ENCODE measurements at regions not wholly inside any gene's neighbourhood (a gene's known extent, or its start where the extent isn't known, plus 50 kb on each side); places are given as distances from the start of the nearest gene placed in this dataset.

- TF ChIP-seq GZF1 (CRISPR knock-in tag; IDR thresholded peaks at IDR 0.05) (no peak), CHD4 (IDR thresholded peaks at IDR 0.05; ENCODE audit: borderline replicate concordance, low read length) (no peak), MXI1 (IDR thresholded peaks at IDR 0.05; ENCODE audit: borderline replicate concordance, low read depth, low read length) (no peak), CEBPZ (IDR thresholded peaks at IDR 0.05; ENCODE audit: low read length) (no peak), TOE1 (CRISPR knock-in tag; IDR thresholded peaks at IDR 0.05) (no peak)
Measured at GRCh38 chr4:18391354-18391728, 369.8 kb upstream of the LCORL start.

Data from HepG2 (cell line).